ENCODE measurements at regions not wholly inside any gene's neighbourhood (a gene's known extent, or its start where the extent isn't known, plus 50 kb on each side); places are given as distances from the start of the nearest gene placed in this dataset.
"Not testable (repeated sequence)": the region's sequence is repeated elsewhere in the genome, so short reads cannot be mapped to it uniquely, and the experiment has no call there.

GRCh38 chr2:88897715-88898114 lies 206.2 kb downstream of the RPIA start:
- TF ChIP-seq Cebpa-rat (IDR thresholded peaks at IDR 0.05), result no peak
- no peaks in the 10 kb centered on the region for H3K27me3 ChIP-seq
- no peak overlapping the region for H3K9ac ChIP-seq
- H3K36me3 ChIP-seq, result no peaks in the 10 kb centered on the region
- H4K20me1 ChIP-seq, result no peaks in the 10 kb centered on the region
- H3K27ac ChIP-seq, result no peak overlapping the region
- H3K4me2 ChIP-seq, result peak overlapping the region in 8 of 11 experiments; percentile 3 to 52 (median 24); a peak in 6 of 22 replicates
- H3K9me3 ChIP-seq (replicated peaks in 1 of 11), result no peaks in the 10 kb centered on the region
- peaks cover 6 to 13% (median 11%) of the 10 kb centered on the region in 10 experiments; a peak in 14 of 20 replicates for H3K4me1 ChIP-seq
- no peak overlapping the region for H3K4me3 ChIP-seq

- H4K20me1 ChIP-seq, result no peaks in the 10 kb centered on the region
- no peaks in the 10 kb centered on the region for H3K36me3 ChIP-seq
- no peak overlapping the region for H3K27ac ChIP-seq
- no peaks in the 10 kb centered on the region for H3K9me3 ChIP-seq (replicated peaks in 1 of 11)
- no peaks in the 10 kb centered on the region for H3K4me1 ChIP-seq
- H3K4me2 ChIP-seq, result no peak overlapping the region
- no peak overlapping the region for H3K9ac ChIP-seq
- H3K4me3 ChIP-seq, result no peak overlapping the region
- H3K27me3 ChIP-seq, result no peaks in the 10 kb centered on the region
- TF ChIP-seq Cebpa-rat (IDR thresholded peaks at IDR 0.05), result no peak
Observed at GRCh38 chr2:88903749-88904353, 212.4 kb downstream of the RPIA start.

- Histone ChIP-seq H3K27me3 (no peaks in the 10 kb centered on the region), H3K4me2 (peak overlapping the region in 2 of 11 experiments; percentile 3 to 82; a peak in 4 of 22 replicates), H4K20me1 (no peaks in the 10 kb centered on the region), H3K36me3 (no peaks in the 10 kb centered on the region), H3K27ac (no peak overlapping the region), H3K9ac (no peak overlapping the region), H3K9me3 (replicated peaks in 1 of 11) (no peaks in the 10 kb centered on the region), H3K4me1 (peaks cover 0 to 40% (median 19%) of the 10 kb centered on the region in 10 experiments; a peak in 14 of 20 replicates), H3K4me3 (no peak overlapping the region)
- TF ChIP-seq Cebpa-rat (IDR thresholded peaks at IDR 0.05), result no peak
Observed at GRCh38 chr2:88913280-88913679, 221.8 kb downstream of the RPIA start.

- H3K4me2 ChIP-seq, result no peak overlapping the region
- H3K27ac ChIP-seq, result no peak overlapping the region
- no peak overlapping the region for H3K4me3 ChIP-seq
- H4K20me1 ChIP-seq, result no peaks in the 10 kb centered on the region
- no peak for TF ChIP-seq Cebpa-rat (IDR thresholded peaks at IDR 0.05)
- H3K9ac ChIP-seq, result no peak overlapping the region
- H3K36me3 ChIP-seq, result no peaks in the 10 kb centered on the region
- no peaks in the 10 kb centered on the region for H3K27me3 ChIP-seq
- peaks cover 0 to 24% (median 16%) of the 10 kb centered on the region in 10 experiments; a peak in 14 of 20 replicates for H3K4me1 ChIP-seq
- H3K9me3 ChIP-seq (replicated peaks in 1 of 11), result peaks cover 0 to 10% (median 0%) of the 10 kb centered on the region in 11 experiments; a peak in 6 of 22 replicates
Observed at GRCh38 chr2:88919087-88919738, 227.7 kb downstream of the RPIA start.

GRCh38 chr2:88920399-88920798 lies 228.9 kb downstream of the RPIA start:
- H4K20me1 ChIP-seq, H3K27me3 ChIP-seq, H3K36me3 ChIP-seq, H3K4me3 ChIP-seq, H3K4me2 ChIP-seq, H3K9ac ChIP-seq, H3K27ac ChIP-seq: not testable (repeated sequence)
- Histone ChIP-seq H3K4me1 (peaks cover 0 to 12% (median 8%) of the 10 kb centered on the region in 10 experiments; a peak in 14 of 20 replicates), H3K9me3 (replicated peaks in 1 of 11) (peaks cover 0 to 10% (median 0%) of the 10 kb centered on the region in 11 experiments; a peak in 6 of 22 replicates)

GRCh38 chr2:88924533-88924932 lies 233.1 kb downstream of the RPIA start:
- H3K9ac ChIP-seq, result no peak overlapping the region

GRCh38 chr2:88925770-88926462 lies 234.4 kb downstream of the RPIA start:
- H3K9me3 ChIP-seq (replicated peaks in 1 of 11), result peaks cover 0 to 5% (median 3%) of the 10 kb centered on the region in 11 experiments; a peak in 5 of 22 replicates
- no peak for TF ChIP-seq Cebpa-rat (IDR thresholded peaks at IDR 0.05)
- H4K20me1 ChIP-seq, result no peaks in the 10 kb centered on the region
- H3K36me3 ChIP-seq, result no peaks in the 10 kb centered on the region
- H3K4me2 ChIP-seq, result no peak overlapping the region
- no peaks in the 10 kb centered on the region for H3K27me3 ChIP-seq
- no peak overlapping the region for H3K27ac ChIP-seq
- H3K4me3 ChIP-seq, result no peak overlapping the region
- H3K4me1 ChIP-seq, result peaks cover 0 to 7% (median 4%) of the 10 kb centered on the region in 10 experiments; a peak in 5 of 20 replicates
- no peak overlapping the region for H3K9ac ChIP-seq

More at GRCh38 chr2:88924533-88924932, 233.1 kb downstream of the RPIA start:
- H3K4me1 ChIP-seq, result no peaks in the 10 kb centered on the region
- no peak overlapping the region for H3K4me2 ChIP-seq
- H3K27me3 ChIP-seq, result no peaks in the 10 kb centered on the region
- TF ChIP-seq Cebpa-rat (IDR thresholded peaks at IDR 0.05), result no peak
- no peak overlapping the region for H3K27ac ChIP-seq
- no peaks in the 10 kb centered on the region for H3K36me3 ChIP-seq
- no peak overlapping the region for H3K4me3 ChIP-seq
- no peaks in the 10 kb centered on the region for H4K20me1 ChIP-seq
- H3K9me3 ChIP-seq (replicated peaks in 1 of 11), result peaks cover 0 to 14% (median 4%) of the 10 kb centered on the region in 11 experiments; a peak in 7 of 22 replicates

GRCh38 chr2:88927128-88927527 lies 235.7 kb downstream of the RPIA start:
- peaks cover 0 to 9% (median 6%) of the 10 kb centered on the region in 10 experiments; a peak in 8 of 20 replicates for H3K4me1 ChIP-seq
- H3K4me3 ChIP-seq, result no peak overlapping the region
- no peak overlapping the region for H3K4me2 ChIP-seq
- no peaks in the 10 kb centered on the region for H3K36me3 ChIP-seq
- TF ChIP-seq Cebpa-rat (IDR thresholded peaks at IDR 0.05), result no peak
- H3K27me3 ChIP-seq, result no peaks in the 10 kb centered on the region
- H3K9me3 ChIP-seq (replicated peaks in 1 of 11), result peaks cover 0 to 5% (median 3%) of the 10 kb centered on the region in 11 experiments; a peak in 5 of 22 replicates
- no peaks in the 10 kb centered on the region for H4K20me1 ChIP-seq
- H3K9ac ChIP-seq, result no peak overlapping the region
- H3K27ac ChIP-seq, result no peak overlapping the region

GRCh38 chr2:88930659-88931058 lies 239.2 kb downstream of the RPIA start:
- Histone ChIP-seq H3K4me3 (no peak overlapping the region), H3K36me3 (no peaks in the 10 kb centered on the region), H3K27ac (no peak overlapping the region), H3K9ac (no peak overlapping the region), H3K4me2 (peak overlapping the region in 2 of 11 experiments; percentile 10 to 13; a peak in 1 of 22 replicates), H3K9me3 (replicated peaks in 1 of 11) (peaks cover 0 to 5% (median 3%) of the 10 kb centered on the region in 11 experiments; a peak in 5 of 22 replicates), H4K20me1 (no peaks in the 10 kb centered on the region), H3K27me3 (no peaks in the 10 kb centered on the region), H3K4me1 (peaks cover 0 to 30% (median 17%) of the 10 kb centered on the region in 10 experiments; a peak in 13 of 20 replicates)
- no peak for TF ChIP-seq Cebpa-rat (IDR thresholded peaks at IDR 0.05)

Data from BLaER1 treated with 17β-estradiol and CSF1 and Interleukin-3, amounts not matched to agents 10 nM and 100 nM (cell line).